GM08714 (cell line): ENCODE measurements at regions not wholly inside any gene's neighbourhood (a gene's known extent, or its start where the extent isn't known, plus 50 kb on each side); places are given as distances from the start of the nearest gene placed in this dataset.
"Not testable (repeated sequence)": the region's sequence is repeated elsewhere in the genome, so short reads cannot be mapped to it uniquely, and the experiment has no call there.

Experiments
- H3K4me3 ChIP-seq: fragments of 200-500 bp; sonication (Bioruptor generic); 2 replicates; pipeline ENCODE4 v1.5.1; 2014; ENCODE audit warnings: mild to moderate bottlenecking, low read length, inconsistent platforms
- ZNF274 ChIP-seq: IDR thresholded peaks from 2 replicates; pipeline ENCODE4 v1.6.1; 2012; ENCODE audit warnings: mild to moderate bottlenecking, low read depth, low read length

- no peak overlapping the region for H3K4me3 ChIP-seq
- no peak for TF ChIP-seq ZNF274
Observed at GRCh38 chr15:46996359-46996758, 720.9 kb upstream of the SEMA6D start.

- TF ChIP-seq ZNF274 = no peak
- no peak overlapping the region for H3K4me3 ChIP-seq
Observed at GRCh38 chr15:46997501-46997900, 719.8 kb upstream of the SEMA6D start.

- TF ChIP-seq ZNF274 = no peak
Observed at GRCh38 chr15:47003568-47003967, 713.7 kb upstream of the SEMA6D start.

GRCh38 chr15:47013446-47013845, 703.9 kb upstream of the SEMA6D start:
- no peak for TF ChIP-seq ZNF274
- no peak overlapping the region for H3K4me3 ChIP-seq

More at GRCh38 chr15:47003568-47003967, 713.7 kb upstream of the SEMA6D start:
- no peak overlapping the region for H3K4me3 ChIP-seq

- TF ChIP-seq ZNF274 = no peak
- no peak overlapping the region for H3K4me3 ChIP-seq
Observed at GRCh38 chr15:47027322-47027946, 689.9 kb upstream of the SEMA6D start.

GRCh38 chr15:47035475-47036406, 681.6 kb upstream of the SEMA6D start:
- no peak for TF ChIP-seq ZNF274
- no peak overlapping the region for H3K4me3 ChIP-seq

- no peak overlapping the region for H3K4me3 ChIP-seq
- TF ChIP-seq ZNF274 = no peak
Observed at GRCh38 chr15:47037003-47037402, 680.3 kb upstream of the SEMA6D start.

- H3K4me3 ChIP-seq = no peak overlapping the region
- TF ChIP-seq ZNF274 = no peak
Observed at GRCh38 chr15:47039225-47039624, 678.1 kb upstream of the SEMA6D start.

GRCh38 chr15:47041301-47041700, 676.0 kb upstream of the SEMA6D start:
- H3K4me3 ChIP-seq = no peak overlapping the region
- no peak for TF ChIP-seq ZNF274

- H3K4me3 ChIP-seq = not testable (repeated sequence)
Observed at GRCh38 chr15:47047981-47048380, 669.3 kb upstream of the SEMA6D start.

- no peak overlapping the region for H3K4me3 ChIP-seq
- no peak for TF ChIP-seq ZNF274
Observed at GRCh38 chr15:47066392-47066791, 650.9 kb upstream of the SEMA6D start.

- not testable (repeated sequence) for H3K4me3 ChIP-seq
Observed at GRCh38 chr15:47077846-47078245, 639.5 kb upstream of the SEMA6D start.

GRCh38 chr15:47095833-47096232, 621.5 kb upstream of the SEMA6D start:
- no peak for TF ChIP-seq ZNF274
- no peak overlapping the region for H3K4me3 ChIP-seq

GRCh38 chr15:47098526-47098925, 618.8 kb upstream of the SEMA6D start:
- not testable (repeated sequence) for H3K4me3 ChIP-seq

GRCh38 chr15:47099801-47100200, 617.5 kb upstream of the SEMA6D start:
- not testable (repeated sequence) for H3K4me3 ChIP-seq

GRCh38 chr15:47108800-47109199, 608.5 kb upstream of the SEMA6D start:
- not testable (repeated sequence) for H3K4me3 ChIP-seq
